Glutamatergic neuron (in vitro differentiated cells): ENCODE measurements at regions not wholly inside any gene's neighbourhood (a gene's known extent, or its start where the extent isn't known, plus 50 kb on each side); places are given as distances from the start of the nearest gene placed in this dataset.

Experiments
- DNase-seq: peaks from one replicate; pipeline ENCODE4 v3.0.0; 2022
- H3K27ac Mint-ChIP-seq: one replicate; pipeline ENCODE4 v1.8.0; 2020; ENCODE audit warnings: mild to moderate bottlenecking, mixed read lengths, inconsistent platforms; ENCODE audit not compliant: unreplicated experiment
- H3K27me3 Mint-ChIP-seq: one replicate; pipeline ENCODE4 v1.8.0; 2020; ENCODE audit warnings: mild to moderate bottlenecking, moderate library complexity, mixed read lengths, inconsistent platforms; ENCODE audit not compliant: unreplicated experiment
- H3K36me3 Mint-ChIP-seq: one replicate; pipeline ENCODE4 v1.8.0; 2020; ENCODE audit warnings: mild to moderate bottlenecking, mixed read lengths, inconsistent platforms; ENCODE audit not compliant: unreplicated experiment
- H3K4me1 Mint-ChIP-seq: one replicate; pipeline ENCODE4 v1.8.0; 2020; ENCODE audit warnings: mild to moderate bottlenecking, low read depth, mixed read lengths, inconsistent platforms; ENCODE audit not compliant: unreplicated experiment
- H3K4me3 Mint-ChIP-seq: one replicate; pipeline ENCODE4 v1.8.0; 2020; ENCODE audit warnings: mild to moderate bottlenecking, mixed read lengths, inconsistent platforms; ENCODE audit not compliant: unreplicated experiment
- H3K9me3 Mint-ChIP-seq: one replicate; pipeline ENCODE4 v1.8.0; 2020; ENCODE audit warnings: mild to moderate bottlenecking, moderate library complexity, mixed read lengths, inconsistent platforms; ENCODE audit not compliant: unreplicated experiment
- TF ChIP-seq, protein P1 (sequence below): fragments of 200-600 bp; sonication (generic); IDR thresholded peaks from one replicate; pipeline ENCODE4 v1.5.0; 2021; ENCODE audit not compliant: partially characterized antibody, unreplicated experiment

DNA sequence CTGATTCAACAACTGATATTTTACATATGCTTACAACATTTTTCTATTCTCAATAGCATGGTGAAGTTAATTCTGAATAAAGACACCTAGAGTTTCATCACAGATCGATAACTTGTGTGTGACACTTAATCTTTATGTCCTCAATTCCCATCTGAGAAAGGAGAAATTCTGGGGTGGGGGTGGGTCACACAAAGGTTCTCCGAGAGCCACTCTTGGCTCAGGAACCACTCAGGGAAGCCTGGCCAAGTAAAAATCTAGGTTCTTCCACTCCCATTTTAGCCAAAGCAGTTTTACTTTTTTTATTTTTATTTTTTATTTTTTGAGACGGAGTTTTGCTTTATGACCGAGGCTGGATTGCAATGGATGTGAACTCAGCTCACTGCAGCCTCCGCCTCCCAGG is 111.0 kb upstream of the TBL1XR1 start:
- H3K4me1 Mint-ChIP-seq = no peaks in the 10 kb centered on the region
- peaks cover 2% of the 10 kb centered on the region for H3K27me3 Mint-ChIP-seq
- TF ChIP-seq, protein P1, sequence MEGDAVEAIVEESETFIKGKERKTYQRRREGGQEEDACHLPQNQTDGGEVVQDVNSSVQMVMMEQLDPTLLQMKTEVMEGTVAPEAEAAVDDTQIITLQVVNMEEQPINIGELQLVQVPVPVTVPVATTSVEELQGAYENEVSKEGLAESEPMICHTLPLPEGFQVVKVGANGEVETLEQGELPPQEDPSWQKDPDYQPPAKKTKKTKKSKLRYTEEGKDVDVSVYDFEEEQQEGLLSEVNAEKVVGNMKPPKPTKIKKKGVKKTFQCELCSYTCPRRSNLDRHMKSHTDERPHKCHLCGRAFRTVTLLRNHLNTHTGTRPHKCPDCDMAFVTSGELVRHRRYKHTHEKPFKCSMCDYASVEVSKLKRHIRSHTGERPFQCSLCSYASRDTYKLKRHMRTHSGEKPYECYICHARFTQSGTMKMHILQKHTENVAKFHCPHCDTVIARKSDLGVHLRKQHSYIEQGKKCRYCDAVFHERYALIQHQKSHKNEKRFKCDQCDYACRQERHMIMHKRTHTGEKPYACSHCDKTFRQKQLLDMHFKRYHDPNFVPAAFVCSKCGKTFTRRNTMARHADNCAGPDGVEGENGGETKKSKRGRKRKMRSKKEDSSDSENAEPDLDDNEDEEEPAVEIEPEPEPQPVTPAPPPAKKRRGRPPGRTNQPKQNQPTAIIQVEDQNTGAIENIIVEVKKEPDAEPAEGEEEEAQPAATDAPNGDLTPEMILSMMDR = no peak
- DNase-seq = no peak
- no peak overlapping the region for H3K4me3 Mint-ChIP-seq
- peaks cover 3% of the 10 kb centered on the region for H3K9me3 Mint-ChIP-seq
- no peak overlapping the region for H3K27ac Mint-ChIP-seq
- no peaks in the 10 kb centered on the region for H3K36me3 Mint-ChIP-seq

GRCh38 chr3:177308911-177309310 is 111.6 kb upstream of the TBL1XR1 start:
- H3K36me3 Mint-ChIP-seq = no peaks in the 10 kb centered on the region
- TF ChIP-seq, protein P1 = no peak
- H3K27ac Mint-ChIP-seq = no peak overlapping the region
- H3K4me3 Mint-ChIP-seq = no peak overlapping the region
- H3K9me3 Mint-ChIP-seq = peaks cover 3% of the 10 kb centered on the region
- DNase-seq = no peak
- H3K27me3 Mint-ChIP-seq = peaks cover 2% of the 10 kb centered on the region
- no peaks in the 10 kb centered on the region for H3K4me1 Mint-ChIP-seq

DNA sequence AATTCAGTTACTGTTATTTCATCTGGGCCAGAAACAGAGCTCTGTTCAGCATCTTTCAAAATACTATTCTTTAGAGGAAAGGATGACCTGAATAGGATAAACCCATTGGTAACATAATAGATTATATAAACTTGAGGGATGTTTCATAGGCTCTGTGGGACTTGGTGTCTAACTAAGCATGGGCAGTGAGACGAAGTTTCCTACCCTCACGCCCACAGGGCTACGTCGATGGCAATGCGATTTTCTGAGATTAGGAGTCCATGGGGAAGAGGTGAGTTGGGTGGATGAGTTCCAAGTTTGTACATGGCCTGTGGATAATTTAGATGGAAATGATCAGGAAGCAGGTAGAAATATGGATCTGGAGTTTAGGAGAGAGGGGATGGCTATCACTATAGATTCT is 115.2 kb upstream of the TBL1XR1 start:
- no peaks in the 10 kb centered on the region for H3K4me1 Mint-ChIP-seq
- no peak for DNase-seq
- TF ChIP-seq, protein P1 = no peak
- no peak overlapping the region for H3K4me3 Mint-ChIP-seq
- H3K9me3 Mint-ChIP-seq = peaks cover 2% of the 10 kb centered on the region
- H3K27me3 Mint-ChIP-seq = no peaks in the 10 kb centered on the region
- H3K36me3 Mint-ChIP-seq = no peaks in the 10 kb centered on the region
- H3K27ac Mint-ChIP-seq = no peak overlapping the region

- H3K4me1 Mint-ChIP-seq = no peaks in the 10 kb centered on the region
- H3K27me3 Mint-ChIP-seq = no peaks in the 10 kb centered on the region
- H3K4me3 Mint-ChIP-seq = no peak overlapping the region
- no peak for DNase-seq
- no peaks in the 10 kb centered on the region for H3K36me3 Mint-ChIP-seq
- no peak overlapping the region for H3K27ac Mint-ChIP-seq
- peaks cover 2% of the 10 kb centered on the region for H3K9me3 Mint-ChIP-seq
- TF ChIP-seq, protein P1 = no peak
Measured at GRCh38 chr3:177314897-177315296, 117.6 kb upstream of the TBL1XR1 start.

DNA sequence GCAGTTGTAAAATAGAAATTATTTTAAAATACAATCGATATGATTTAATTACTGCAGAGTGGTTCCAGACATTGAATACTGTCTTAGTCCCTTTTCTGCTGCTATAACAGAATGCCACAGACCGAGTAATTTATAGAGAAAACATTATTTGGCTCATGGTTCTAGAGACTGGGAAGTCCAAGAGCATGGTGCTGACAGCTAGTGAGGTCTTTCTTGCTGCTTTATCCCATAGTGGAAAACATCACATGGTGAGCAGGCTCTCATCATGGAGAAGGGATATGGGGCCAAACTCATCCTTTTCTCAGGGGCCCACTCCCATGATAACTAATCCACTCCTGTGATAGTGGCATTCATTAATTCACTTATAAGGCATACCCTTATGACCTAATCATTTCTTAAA is 120.0 kb upstream of the TBL1XR1 start:
- TF ChIP-seq, protein P1 = no peak

More for the DNA sequence above, 120.0 kb upstream of the TBL1XR1 start:
- no peak for DNase-seq
- Mint-ChIP-seq H3K9me3 (peaks cover 2% of the 10 kb centered on the region), H3K27me3 (no peaks in the 10 kb centered on the region), H3K36me3 (no peaks in the 10 kb centered on the region), H3K4me3 (no peak overlapping the region), H3K27ac (no peak overlapping the region), H3K4me1 (peaks cover 6% of the 10 kb centered on the region)
